ENCODE measurements at regions not wholly inside any gene's neighbourhood (a gene's known extent, or its start where the extent isn't known, plus 50 kb on each side); places are given as distances from the start of the nearest gene placed in this dataset.
"Not testable (repeated sequence)": the region's sequence is repeated elsewhere in the genome, so short reads cannot be mapped to it uniquely, and the experiment has no call there.

GRCh38 chr4:151876381-151876988 lies 115.7 kb upstream of the GATB start:
- no peak for DNase-seq

GRCh38 chr4:151874328-151874727 lies 113.5 kb upstream of the GATB start:
- no peak for DNase-seq

DNA sequence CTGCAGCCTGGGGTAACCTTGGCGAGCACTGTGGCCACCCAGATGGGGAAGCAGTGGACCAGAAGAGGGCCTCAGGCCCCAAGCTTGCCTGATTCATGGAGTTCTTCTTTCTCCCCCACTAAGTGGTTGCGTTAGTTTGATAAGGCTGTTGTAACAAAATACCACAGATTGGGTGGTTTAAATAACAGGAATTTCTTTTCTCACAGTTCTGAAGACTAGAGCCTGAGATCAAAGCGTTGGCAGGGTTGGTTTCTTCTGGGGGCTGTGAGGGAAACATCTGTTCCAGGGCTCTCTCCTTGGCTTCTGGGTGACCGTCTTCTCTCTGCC lies 105.7 kb upstream of the GATB start:
- DNase-seq = no peak

DNA sequence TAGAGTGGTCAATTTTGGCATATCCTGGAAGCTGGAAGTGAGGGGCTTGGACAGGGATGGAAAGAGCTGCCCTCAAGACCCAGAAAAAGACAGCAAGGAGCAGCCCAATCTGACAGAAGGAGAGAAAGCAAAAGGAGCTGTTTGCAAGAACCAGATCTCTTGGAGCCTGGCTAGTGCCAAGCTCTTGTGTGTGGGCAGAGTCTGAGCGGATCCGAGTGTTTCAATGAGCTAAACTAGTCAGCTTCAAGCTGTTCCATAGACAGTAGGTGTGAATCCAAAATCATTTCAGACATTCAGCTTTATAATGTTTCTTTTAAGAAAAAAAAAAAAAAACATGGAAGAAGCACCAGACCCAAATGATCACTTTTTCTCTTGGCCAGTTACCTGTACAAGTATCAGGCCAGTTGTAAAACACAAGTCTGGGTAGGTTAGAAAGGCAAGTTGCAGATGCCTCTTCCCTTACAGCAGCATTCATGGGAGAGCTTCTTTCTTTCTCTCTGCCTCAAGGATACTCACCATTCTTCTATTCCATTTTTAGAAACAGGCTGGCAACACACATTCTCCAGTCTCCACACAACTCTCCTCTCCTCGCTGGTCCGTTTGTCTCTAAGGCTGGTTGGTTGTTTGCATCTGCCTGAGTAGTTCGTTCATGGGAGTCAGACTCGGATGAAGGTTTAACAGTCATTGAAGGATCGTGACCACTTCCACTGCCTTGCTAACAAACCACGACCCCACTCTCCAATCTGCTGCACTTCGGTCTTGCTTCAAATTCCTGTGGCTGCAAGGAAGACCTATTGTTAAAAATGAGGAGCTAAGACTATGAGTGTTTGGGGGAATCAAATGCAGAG lies 105.2 kb upstream of the GATB start:
- DNase-seq = no peak

- DNase-seq = no peak
Measured at GRCh38 chr4:151865312-151865711, 104.5 kb upstream of the GATB start.

DNA sequence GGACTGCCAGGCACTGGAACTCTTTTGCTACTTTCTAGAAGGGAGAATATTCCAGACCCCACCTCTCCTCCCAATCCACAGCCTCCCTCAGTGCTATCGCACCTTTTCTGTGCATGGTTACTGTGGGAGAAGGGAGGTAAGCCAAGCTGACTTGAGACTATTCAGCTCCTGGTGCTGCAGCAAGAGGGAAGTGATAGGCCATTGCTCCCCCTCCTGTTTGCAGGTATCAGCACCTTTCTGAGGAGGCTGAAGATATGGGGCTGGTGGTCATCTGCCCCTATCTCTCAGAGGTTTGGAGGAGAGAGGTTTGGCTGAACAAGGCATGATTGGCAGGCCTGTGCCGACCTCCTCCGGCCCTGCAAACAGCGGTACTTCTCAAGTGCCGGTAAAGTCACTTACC lies 103.3 kb upstream of the GATB start:
- no peak for DNase-seq

DNA sequence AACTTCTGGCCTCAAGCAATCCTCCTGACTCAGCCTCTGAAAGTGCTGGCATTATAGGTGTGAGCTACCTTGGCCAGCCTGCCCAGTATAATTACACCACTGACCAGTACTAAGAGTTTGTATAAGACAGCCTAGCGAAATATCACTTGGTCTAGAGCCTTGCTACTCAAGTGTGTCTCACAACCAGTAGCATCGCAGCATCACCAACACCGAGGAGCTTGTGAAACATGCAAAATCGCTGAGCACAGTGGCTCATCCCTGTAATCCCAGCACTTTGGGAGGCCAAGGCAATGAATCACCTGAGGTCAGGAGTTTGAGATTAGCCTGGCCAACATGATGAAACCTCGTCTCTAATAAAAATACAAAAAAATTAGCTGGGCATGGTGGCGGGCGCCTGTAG lies 102.0 kb upstream of the GATB start:
- no peak for DNase-seq

DNA sequence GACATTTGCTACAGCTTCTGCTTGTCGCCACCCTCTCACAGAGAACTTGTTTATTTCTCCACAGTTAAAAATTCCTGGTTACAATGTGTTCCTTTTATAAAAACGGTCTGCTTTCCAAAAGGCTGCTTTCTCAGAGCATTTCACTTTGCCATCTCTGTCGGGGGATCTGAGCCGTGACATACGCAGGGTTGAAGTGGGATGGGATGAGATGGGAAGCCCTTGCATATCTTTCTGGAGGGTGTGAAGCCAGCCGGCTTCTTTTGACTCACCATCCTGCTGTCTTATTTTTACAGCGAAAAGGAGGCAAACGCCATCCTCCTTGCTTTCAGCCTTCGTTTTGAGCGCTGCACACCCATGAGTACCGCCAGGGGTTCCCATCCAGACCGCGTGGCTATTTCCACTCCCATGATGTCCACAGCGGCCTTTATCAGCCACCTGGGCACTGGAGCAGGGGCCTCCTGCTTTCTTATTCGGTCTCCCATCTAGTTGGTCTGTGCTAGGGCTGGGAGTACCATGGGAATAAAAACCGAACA lies 99.8 kb upstream of the GATB start:
- no peak for DNase-seq

DNA sequence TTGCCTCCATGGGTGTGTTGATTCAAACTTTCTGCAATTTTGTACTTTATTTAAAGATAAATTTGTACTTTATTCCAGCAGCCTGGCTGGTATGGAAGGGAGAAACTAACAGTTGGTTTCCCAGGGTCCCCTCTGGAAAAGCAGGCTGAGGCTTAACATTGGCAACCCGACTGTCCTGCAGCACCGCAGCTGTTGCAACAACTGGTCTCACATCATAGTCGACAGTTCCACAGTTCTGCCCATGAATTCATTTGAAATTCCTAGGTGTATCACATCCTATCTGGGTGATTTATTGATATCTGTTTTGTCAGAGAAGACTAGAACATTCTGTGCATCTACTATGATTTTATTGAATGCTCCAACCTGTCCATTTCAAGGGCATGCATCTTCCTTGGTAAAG lies 98.8 kb upstream of the GATB start:
- no peak for DNase-seq

GRCh38 chr4:151858356-151858755 lies 97.5 kb upstream of the GATB start:
- no peak for DNase-seq

DNA sequence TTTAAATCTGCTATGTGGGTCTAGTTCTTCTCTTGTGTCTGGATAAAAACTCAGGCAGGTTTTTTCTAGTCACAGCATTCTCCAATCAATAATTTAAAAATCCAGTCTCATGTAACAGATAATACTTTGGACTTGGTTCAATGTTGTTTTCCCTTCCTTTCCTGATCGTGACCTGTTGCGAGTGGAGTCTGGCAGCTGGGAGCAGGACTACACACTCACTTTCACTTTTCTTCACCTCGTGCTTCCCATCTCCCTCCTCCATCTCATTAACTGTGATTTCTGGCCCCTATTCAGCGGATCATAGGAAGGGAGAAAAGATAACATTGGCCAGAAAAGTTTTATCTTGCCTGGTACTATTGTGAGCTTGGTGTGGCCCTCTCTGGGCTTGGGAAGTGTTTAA lies 96.6 kb upstream of the GATB start:
- DNase-seq = no peak

- no peak for DNase-seq
Measured at GRCh38 chr4:151855747-151856146, 94.9 kb upstream of the GATB start.

GRCh38 chr4:151854731-151855130 lies 93.9 kb upstream of the GATB start:
- no peak for DNase-seq

DNA sequence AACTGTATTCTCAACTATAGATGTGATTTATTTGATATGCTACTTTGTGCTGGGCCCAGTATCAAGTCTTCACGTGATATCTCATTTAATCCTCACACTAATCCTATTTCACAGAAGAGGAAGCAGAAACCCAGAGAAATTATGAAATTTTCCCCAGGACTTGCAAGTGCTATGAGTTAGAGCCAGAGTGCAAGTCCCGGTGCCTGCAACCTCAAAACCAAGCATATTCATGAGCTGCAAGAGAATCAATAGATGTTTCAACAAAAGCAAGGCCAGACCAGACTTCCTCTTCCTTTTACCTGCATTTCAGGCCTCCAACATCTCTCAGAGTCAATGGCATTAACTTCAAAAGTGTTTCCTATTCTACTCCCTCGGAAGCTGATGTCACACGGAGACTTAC lies 92.2 kb upstream of the GATB start:
- no peak for DNase-seq

DNA sequence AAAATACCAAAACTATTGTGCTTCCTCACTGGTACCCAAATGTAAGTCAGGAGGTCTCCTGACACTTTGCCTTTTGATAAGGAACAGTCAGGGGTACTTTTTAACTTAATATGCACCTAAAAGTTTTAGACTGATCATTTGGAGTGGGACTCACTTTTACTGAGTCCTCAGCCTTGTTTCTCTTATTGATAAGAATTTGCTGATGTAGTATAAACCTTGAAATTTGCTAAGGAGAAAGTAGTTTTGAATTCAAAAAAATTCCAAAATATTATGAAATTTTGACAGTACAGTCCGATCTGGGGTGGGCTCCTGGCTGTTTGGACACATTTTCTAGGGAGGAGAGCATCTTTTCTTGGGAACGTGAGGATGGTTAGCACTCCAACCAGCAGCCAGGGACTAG lies 91.4 kb upstream of the GATB start:
- no peak for DNase-seq

DNA sequence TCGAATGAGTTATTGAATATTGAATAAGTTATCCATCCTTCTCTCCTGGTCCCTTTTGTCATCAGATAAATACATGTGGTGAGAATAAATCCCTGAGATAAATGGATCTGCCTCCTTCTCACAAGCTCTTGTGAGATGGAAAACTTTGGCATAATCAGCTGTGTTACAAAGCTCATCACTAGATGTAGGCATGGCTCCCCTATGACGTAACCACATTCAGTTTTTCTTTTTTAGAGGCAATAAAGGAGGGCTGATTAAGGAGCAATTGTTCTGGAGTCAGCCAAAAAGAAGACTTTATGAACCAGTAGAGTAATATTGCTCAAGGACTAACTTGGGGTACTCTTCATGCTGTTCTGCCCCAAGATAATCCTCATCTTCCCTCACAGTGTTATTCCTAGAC lies 90.5 kb upstream of the GATB start:
- no peak for DNase-seq

DNA sequence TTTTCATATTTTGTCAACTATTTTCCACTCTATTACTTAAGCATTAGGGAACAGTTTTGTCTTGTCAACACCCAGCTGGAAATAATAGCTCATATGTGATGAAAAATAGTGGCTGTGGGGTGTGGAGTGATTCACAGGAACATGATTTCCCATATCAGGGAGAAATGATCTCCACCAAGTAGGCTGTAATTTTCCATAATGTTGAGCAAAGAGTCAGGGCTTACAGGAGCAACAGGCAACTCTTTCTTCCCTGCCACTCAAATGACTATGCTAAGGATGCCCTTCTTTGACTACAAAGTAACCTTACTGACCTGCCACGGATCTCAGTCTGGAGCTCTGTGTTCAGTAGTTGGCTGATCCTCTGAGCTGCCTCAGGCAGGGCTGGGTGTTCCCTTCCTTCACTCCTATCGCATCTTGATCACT lies 90.0 kb upstream of the GATB start:
- DNase-seq = no peak

GRCh38 chr4:151845551-151845950 lies 84.7 kb upstream of the GATB start:
- DNase-seq = not testable (repeated sequence)

DNA sequence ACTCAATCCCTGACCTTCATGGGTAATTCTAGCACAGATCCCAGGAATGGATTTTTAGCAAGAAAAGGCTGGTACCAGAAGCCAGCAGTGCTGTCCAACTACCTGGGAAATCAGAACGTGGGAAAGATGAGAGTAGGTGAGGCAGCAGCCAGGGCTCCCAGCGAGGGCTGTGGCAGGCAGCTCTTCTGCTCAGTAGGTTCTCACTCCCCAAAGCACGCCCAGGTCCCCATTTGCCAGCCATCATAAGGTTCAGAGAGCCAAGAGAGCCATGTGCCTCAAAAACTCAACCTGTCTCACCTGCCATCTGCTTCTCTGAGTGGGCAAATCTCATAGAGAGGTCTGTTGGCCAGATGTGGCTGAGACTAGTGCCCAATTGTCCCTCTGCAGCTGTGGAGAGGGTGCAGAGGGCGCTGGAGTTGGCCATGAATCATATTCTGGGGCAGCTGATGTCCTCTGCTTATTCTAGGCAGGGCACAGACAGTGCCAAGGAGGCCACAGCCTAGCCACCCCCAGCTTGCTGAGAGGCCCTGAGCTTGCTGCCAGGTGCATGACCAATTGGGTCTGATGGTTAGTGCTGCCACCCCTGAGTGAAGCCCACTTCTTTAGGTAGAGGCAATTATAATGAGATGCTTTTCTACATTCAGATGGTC lies 81.7 kb upstream of the GATB start:
- DNase-seq = no peak

- no peak for DNase-seq
Measured at GRCh38 chr4:151841107-151841506, 80.3 kb upstream of the GATB start.

DNA sequence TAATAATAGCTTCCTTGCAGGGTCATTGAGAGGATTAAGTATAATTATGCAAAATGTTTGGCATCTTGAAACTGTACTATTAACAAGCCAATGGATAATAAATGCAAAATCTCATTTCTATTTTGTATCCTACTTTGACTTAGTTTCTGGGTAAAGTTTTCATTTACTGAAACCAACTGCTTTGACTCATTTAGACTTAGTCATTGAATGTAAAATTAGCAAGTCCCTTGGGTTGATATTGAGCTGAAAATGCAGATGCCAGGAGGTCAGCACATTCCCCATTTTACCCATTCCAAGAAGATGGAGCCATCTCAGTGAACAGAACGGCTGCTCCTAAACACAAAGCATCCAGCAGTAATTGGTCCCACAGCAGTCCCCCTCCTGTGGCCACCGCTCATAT lies 74.7 kb upstream of the GATB start:
- DNase-seq = no peak

- no peak for DNase-seq
Measured at GRCh38 chr4:151833174-151833573, 72.4 kb upstream of the GATB start.

DNA sequence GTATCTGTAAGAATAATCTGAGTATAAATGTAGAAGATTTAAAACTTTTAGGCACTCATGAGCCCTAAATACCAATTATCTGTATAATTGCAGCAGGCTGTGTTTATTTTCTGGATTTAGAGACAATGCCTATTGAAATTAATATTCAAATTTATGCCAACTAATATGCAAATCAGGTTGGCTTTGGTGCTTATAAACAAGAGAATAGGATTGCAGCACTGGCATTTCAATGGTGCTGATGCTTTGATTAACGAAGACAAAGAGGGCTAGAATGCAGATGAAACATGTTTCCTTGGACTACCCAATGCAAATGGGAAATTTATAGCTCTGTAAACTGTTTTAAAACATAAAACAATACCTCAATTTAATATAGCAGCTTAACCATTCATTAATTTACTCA lies 70.7 kb upstream of the GATB start:
- DNase-seq = no peak

- no peak for DNase-seq
Measured at GRCh38 chr4:151830168-151830567, 69.4 kb upstream of the GATB start.

Data from fibroblast of skin of abdomen (primary cell).